Vagina (tissue), 2 donors: ENCODE measurements at regions not wholly inside any gene's neighbourhood (a gene's known extent, or its start where the extent isn't known, plus 50 kb on each side); places are given as distances from the start of the nearest gene placed in this dataset.

ENCODE experiments used
- POLR2A ChIP-seq, 2 donors: fragments of 450-650 bp; IDR thresholded peaks; one replicate each; pipeline ENCODE4 v1.6.1; 2017; ENCODE audit warnings: antibody characterized with exemption in 2 of 2, mild to moderate bottlenecking in 2 of 2, moderate library complexity in 2 of 2
- TF ChIP-seq, protein P1 (sequence below), 3 experiments: fragments of 450-650 bp in 2 of 3; fragments of 200-600 bp in 1 of 3; sonication (generic) in 1 of 3; IDR thresholded peaks; one replicate each; pipeline ENCODE4 v1.5.1; 2017 to 2019; ENCODE audit warnings: antibody characterized with exemption in 3 of 3, mild to moderate bottlenecking in 2 of 3, moderate library complexity in 2 of 3

DNA sequence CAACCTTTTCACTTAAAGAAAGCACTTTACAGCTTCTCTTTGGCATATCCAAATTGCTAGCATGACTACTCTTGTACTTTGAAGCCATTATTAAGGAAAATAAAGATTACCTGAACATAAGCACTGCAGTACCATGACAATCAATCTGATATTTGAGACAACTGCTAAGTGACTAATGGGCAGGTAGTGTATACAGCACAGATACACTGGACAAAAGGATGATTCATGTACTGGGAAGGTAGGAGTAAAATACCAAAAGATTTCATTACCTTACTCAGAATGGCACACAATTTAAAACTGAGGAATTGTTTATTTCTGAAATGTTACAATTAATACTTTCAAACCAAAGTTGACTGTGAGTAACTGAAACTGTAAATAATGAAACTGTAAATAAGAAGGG lies 1054.3 kb upstream of the TENM4 start:
- TF ChIP-seq, protein P1, sequence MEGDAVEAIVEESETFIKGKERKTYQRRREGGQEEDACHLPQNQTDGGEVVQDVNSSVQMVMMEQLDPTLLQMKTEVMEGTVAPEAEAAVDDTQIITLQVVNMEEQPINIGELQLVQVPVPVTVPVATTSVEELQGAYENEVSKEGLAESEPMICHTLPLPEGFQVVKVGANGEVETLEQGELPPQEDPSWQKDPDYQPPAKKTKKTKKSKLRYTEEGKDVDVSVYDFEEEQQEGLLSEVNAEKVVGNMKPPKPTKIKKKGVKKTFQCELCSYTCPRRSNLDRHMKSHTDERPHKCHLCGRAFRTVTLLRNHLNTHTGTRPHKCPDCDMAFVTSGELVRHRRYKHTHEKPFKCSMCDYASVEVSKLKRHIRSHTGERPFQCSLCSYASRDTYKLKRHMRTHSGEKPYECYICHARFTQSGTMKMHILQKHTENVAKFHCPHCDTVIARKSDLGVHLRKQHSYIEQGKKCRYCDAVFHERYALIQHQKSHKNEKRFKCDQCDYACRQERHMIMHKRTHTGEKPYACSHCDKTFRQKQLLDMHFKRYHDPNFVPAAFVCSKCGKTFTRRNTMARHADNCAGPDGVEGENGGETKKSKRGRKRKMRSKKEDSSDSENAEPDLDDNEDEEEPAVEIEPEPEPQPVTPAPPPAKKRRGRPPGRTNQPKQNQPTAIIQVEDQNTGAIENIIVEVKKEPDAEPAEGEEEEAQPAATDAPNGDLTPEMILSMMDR (IDR thresholded peaks at IDR 0.05), result no peak
- no peak for TF ChIP-seq POLR2A (IDR thresholded peaks at IDR 0.05)
